ENCODE measurements at regions not wholly inside any gene's neighbourhood (a gene's known extent, or its start where the extent isn't known, plus 50 kb on each side); places are given as distances from the start of the nearest gene placed in this dataset.

DNA sequence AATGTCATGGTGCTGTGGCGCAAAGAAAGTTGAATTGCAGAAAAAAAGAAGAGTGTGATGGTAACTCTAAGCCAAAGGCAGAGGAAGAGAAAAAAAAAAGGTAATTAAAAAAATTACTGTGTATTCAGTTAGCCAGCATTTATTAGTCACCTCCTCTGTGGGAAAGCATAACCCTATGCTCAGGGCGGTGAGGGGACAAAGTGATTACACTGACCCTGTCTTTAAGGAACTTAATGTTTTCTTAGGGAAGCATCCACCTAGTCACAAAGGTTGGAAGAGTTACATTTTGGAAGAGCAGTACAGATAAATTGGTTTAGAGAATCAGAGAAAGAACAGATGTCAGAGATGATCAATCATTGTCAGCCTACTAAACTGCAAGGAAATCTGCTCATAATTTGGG, 410.3 kb downstream of the CDH11 start:
- no peak overlapping the region for H3K4me2 ChIP-seq
- 75% methylated on average over 2 of the region's 2 CpGs for WGBS (ENCODE audit: low lambda C conversion rate, missing lambda C conversion rate)

GRCh38 chr16:64711026-64711425, 410.8 kb downstream of the CDH11 start:
- no peak overlapping the region for H3K4me2 ChIP-seq
- DNase-seq (ENCODE audit: low spot score): no peak
- H3K4me1 ChIP-seq (ENCODE audit: insufficient read depth): no peaks in the 10 kb centered on the region
- H2AFZ ChIP-seq: no peak overlapping the region
- H3K36me3 ChIP-seq (replicated peaks; ENCODE audit: insufficient read depth, low read depth): no peaks in the 10 kb centered on the region
- no peaks in the 10 kb centered on the region for H3K79me2 ChIP-seq
- no peaks in the 10 kb centered on the region for H4K20me1 ChIP-seq (ENCODE audit: insufficient read depth, poor library complexity, severe bottlenecking)
- H3K9me3 ChIP-seq (ENCODE audit: low read depth): no peaks in the 10 kb centered on the region
- no peaks in the 10 kb centered on the region for H3K27me3 ChIP-seq
- TF ChIP-seq, protein P1, sequence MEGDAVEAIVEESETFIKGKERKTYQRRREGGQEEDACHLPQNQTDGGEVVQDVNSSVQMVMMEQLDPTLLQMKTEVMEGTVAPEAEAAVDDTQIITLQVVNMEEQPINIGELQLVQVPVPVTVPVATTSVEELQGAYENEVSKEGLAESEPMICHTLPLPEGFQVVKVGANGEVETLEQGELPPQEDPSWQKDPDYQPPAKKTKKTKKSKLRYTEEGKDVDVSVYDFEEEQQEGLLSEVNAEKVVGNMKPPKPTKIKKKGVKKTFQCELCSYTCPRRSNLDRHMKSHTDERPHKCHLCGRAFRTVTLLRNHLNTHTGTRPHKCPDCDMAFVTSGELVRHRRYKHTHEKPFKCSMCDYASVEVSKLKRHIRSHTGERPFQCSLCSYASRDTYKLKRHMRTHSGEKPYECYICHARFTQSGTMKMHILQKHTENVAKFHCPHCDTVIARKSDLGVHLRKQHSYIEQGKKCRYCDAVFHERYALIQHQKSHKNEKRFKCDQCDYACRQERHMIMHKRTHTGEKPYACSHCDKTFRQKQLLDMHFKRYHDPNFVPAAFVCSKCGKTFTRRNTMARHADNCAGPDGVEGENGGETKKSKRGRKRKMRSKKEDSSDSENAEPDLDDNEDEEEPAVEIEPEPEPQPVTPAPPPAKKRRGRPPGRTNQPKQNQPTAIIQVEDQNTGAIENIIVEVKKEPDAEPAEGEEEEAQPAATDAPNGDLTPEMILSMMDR (IDR thresholded peaks at IDR 0.05; ENCODE audit: poor library complexity): no peak
- TF ChIP-seq EZH2phosphoT487 (IDR thresholded peaks at IDR 0.05; ENCODE audit: low read depth, severe bottlenecking, unreplicated experiment) (no peak), EZH2 (IDR thresholded peaks at IDR 0.05; ENCODE audit: borderline replicate concordance) (no peak)
- H3K27ac ChIP-seq: no peak overlapping the region
- 71% methylated on average over 4 of the region's 4 CpGs for WGBS (ENCODE audit: low lambda C conversion rate, missing lambda C conversion rate)
- H3K9me2 ChIP-seq (replicated peaks; ENCODE audit: insufficient read depth): no peaks in the 10 kb centered on the region
- no peak overlapping the region for H3K4me3 ChIP-seq

More for the DNA sequence above, 410.3 kb downstream of the CDH11 start:
- TF ChIP-seq, protein P1 (IDR thresholded peaks at IDR 0.05; ENCODE audit: poor library complexity): no peak
- TF ChIP-seq EZH2phosphoT487 (IDR thresholded peaks at IDR 0.05; ENCODE audit: low read depth, severe bottlenecking, unreplicated experiment): no peak
- no peak for TF ChIP-seq EZH2 (IDR thresholded peaks at IDR 0.05; ENCODE audit: borderline replicate concordance)
- no peaks in the 10 kb centered on the region for H3K79me2 ChIP-seq
- no peaks in the 10 kb centered on the region for H3K36me3 ChIP-seq (replicated peaks; ENCODE audit: insufficient read depth, low read depth)
- no peaks in the 10 kb centered on the region for H4K20me1 ChIP-seq (ENCODE audit: insufficient read depth, poor library complexity, severe bottlenecking)
- no peaks in the 10 kb centered on the region for H3K9me2 ChIP-seq (replicated peaks; ENCODE audit: insufficient read depth)
- no peak overlapping the region for H3K27ac ChIP-seq
- DNase-seq (ENCODE audit: low spot score): no peak
- no peak overlapping the region for H3K4me3 ChIP-seq
- H2AFZ ChIP-seq: no peak overlapping the region
- H3K27me3 ChIP-seq: no peaks in the 10 kb centered on the region
- H3K4me1 ChIP-seq (ENCODE audit: insufficient read depth): no peaks in the 10 kb centered on the region
- H3K9me3 ChIP-seq (ENCODE audit: low read depth): no peaks in the 10 kb centered on the region

- 30% methylated on average over 2 of the region's 2 CpGs for WGBS (ENCODE audit: low lambda C conversion rate, missing lambda C conversion rate)
- TF ChIP-seq, protein P1 (IDR thresholded peaks at IDR 0.05; ENCODE audit: poor library complexity): no peak
- no peak for TF ChIP-seq EZH2 (IDR thresholded peaks at IDR 0.05; ENCODE audit: borderline replicate concordance)
- TF ChIP-seq EZH2phosphoT487 (IDR thresholded peaks at IDR 0.05; ENCODE audit: low read depth, severe bottlenecking, unreplicated experiment): no peak
- Histone ChIP-seq H3K4me3 (no peak overlapping the region), H3K4me2 (no peak overlapping the region), H3K27me3 (no peaks in the 10 kb centered on the region), H3K36me3 (replicated peaks; ENCODE audit: insufficient read depth, low read depth) (no peaks in the 10 kb centered on the region), H3K9me3 (ENCODE audit: low read depth) (no peaks in the 10 kb centered on the region), H3K27ac (no peak overlapping the region), H3K9me2 (replicated peaks; ENCODE audit: insufficient read depth) (no peaks in the 10 kb centered on the region), H3K79me2 (no peaks in the 10 kb centered on the region), H3K4me1 (ENCODE audit: insufficient read depth) (peaks cover 6% of the 10 kb centered on the region), H2AFZ (no peak overlapping the region), H4K20me1 (ENCODE audit: insufficient read depth, poor library complexity, severe bottlenecking) (no peaks in the 10 kb centered on the region)
- DNase-seq (ENCODE audit: low spot score): no peak
Observed at GRCh38 chr16:64705443-64705842, 416.4 kb downstream of the CDH11 start.

- Histone ChIP-seq H3K9me2 (replicated peaks; ENCODE audit: insufficient read depth) (no peaks in the 10 kb centered on the region), H3K27me3 (no peaks in the 10 kb centered on the region), H3K4me3 (no peak overlapping the region), H3K4me1 (ENCODE audit: insufficient read depth) (peaks cover 6% of the 10 kb centered on the region), H3K36me3 (replicated peaks; ENCODE audit: insufficient read depth, low read depth) (no peaks in the 10 kb centered on the region), H2AFZ (no peak overlapping the region), H3K79me2 (no peaks in the 10 kb centered on the region), H3K9me3 (ENCODE audit: low read depth) (no peaks in the 10 kb centered on the region), H3K4me2 (no peak overlapping the region), H3K27ac (no peak overlapping the region), H4K20me1 (ENCODE audit: insufficient read depth, poor library complexity, severe bottlenecking) (no peaks in the 10 kb centered on the region)
- 86% methylated on average over 2 of the region's 2 CpGs for WGBS (ENCODE audit: low lambda C conversion rate, missing lambda C conversion rate)
- TF ChIP-seq, protein P1 (IDR thresholded peaks at IDR 0.05; ENCODE audit: poor library complexity): no peak
- TF ChIP-seq EZH2phosphoT487 (IDR thresholded peaks at IDR 0.05; ENCODE audit: low read depth, severe bottlenecking, unreplicated experiment) (no peak), EZH2 (IDR thresholded peaks at IDR 0.05; ENCODE audit: borderline replicate concordance) (no peak)
- no peak for DNase-seq (ENCODE audit: low spot score)
Observed at GRCh38 chr16:64704386-64704785, 417.5 kb downstream of the CDH11 start.
